Common myeloid progenitor, CD34-positive (primary cell): ENCODE measurements at regions not wholly inside any gene's neighbourhood (a gene's known extent, or its start where the extent isn't known, plus 50 kb on each side); places are given as distances from the start of the nearest gene placed in this dataset.

Source experiments
- CTCF ChIA-PET: fragments of 350-600 bp; sonication (Branson Sonifier 250); formaldehyde crosslinking; loops from one replicate; lab custom pipeline; 2021; ENCODE audit warnings: antibody characterized with exemption; lab: Charles Lee
- POLR2A ChIA-PET: fragments of 350-600 bp; sonication (Branson Sonifier 250); formaldehyde crosslinking; loops from one replicate; lab custom pipeline; 2021; ENCODE audit warnings: antibody characterized with exemption; lab: Charles Lee
- DNase-seq, 3 donors: peaks; one replicate each; pipeline versions ENCODE4 v3.0.0 to v3.0.0-alpha.2; 2013
- H3K27ac ChIP-seq, 2 experiments: 1 replicate in 1 of 2; 2 replicates in 1 of 2; pipeline ENCODE4 v1.7.0; 2013; ENCODE audit warnings: inconsistent platforms in 2 of 2, low read length in 2 of 2, mild to moderate bottlenecking in 2 of 2, low read depth in 1 of 2, moderate library complexity in 1 of 2; ENCODE audit not compliant: severe bottlenecking in 2 of 2, insufficient read depth in 1 of 2, poor library complexity in 1 of 2
- H3K27me3 ChIP-seq, 5 experiments: replicated peaks in 2 of 5; 1 replicate in 3 of 5; 2 replicates in 2 of 5; pipeline versions ENCODE4 v1.6.1 to v1.7.0; 2013; ENCODE audit warnings: low read length in 4 of 5, mild to moderate bottlenecking in 2 of 5, moderate library complexity in 2 of 5, inconsistent platforms in 1 of 5; ENCODE audit not compliant: insufficient read depth in 5 of 5, control insufficient read depth in 4 of 5
- H3K36me3 ChIP-seq, 4 experiments: 1 replicate in 2 of 4; 2 replicates in 2 of 4; pipeline versions ENCODE4 v1.6.1 to v1.7.0; 2013; ENCODE audit warnings: low read length in 3 of 4, control low read depth in 1 of 4, mild to moderate bottlenecking in 1 of 4; ENCODE audit not compliant: control insufficient read depth in 4 of 4, insufficient read depth in 4 of 4
- H3K4me1 ChIP-seq, 4 experiments: 1 replicate in 3 of 4; 2 replicates in 1 of 4; pipeline versions ENCODE4 v1.6.1 to v1.7.1; 2013; ENCODE audit warnings: low read length in 3 of 4, mild to moderate bottlenecking in 3 of 4, control low read depth in 1 of 4, inconsistent platforms in 1 of 4, moderate library complexity in 1 of 4; ENCODE audit not compliant: control insufficient read depth in 4 of 4, insufficient read depth in 4 of 4; ENCODE audit errors: control extremely low read depth in 1 of 4
- H3K4me3 ChIP-seq, 7 experiments: 1 replicate in 4 of 7; 2 replicates in 3 of 7; pipeline versions ENCODE4 v1.5.1 to v1.7.0; 2013; ENCODE audit warnings: mild to moderate bottlenecking in 7 of 7, low read length in 6 of 7, moderate library complexity in 6 of 7, inconsistent platforms in 2 of 7, low read depth in 2 of 7, control low read depth in 1 of 7; ENCODE audit not compliant: insufficient read depth in 4 of 7, control insufficient read depth in 1 of 7; ENCODE audit errors: extremely low read depth in 1 of 7
- H3K9me3 ChIP-seq, 5 experiments: 1 replicate in 4 of 5; 2 replicates in 1 of 5; pipeline versions ENCODE4 v1.6.1 to v1.7.1; 2013; ENCODE audit warnings: low read length in 4 of 5, mild to moderate bottlenecking in 2 of 5, inconsistent platforms in 1 of 5, low read depth in 1 of 5, moderate library complexity in 1 of 5; ENCODE audit not compliant: control insufficient read depth in 4 of 5, insufficient read depth in 2 of 5; ENCODE audit errors: control extremely low read depth in 1 of 5
- WGBS: methylation state at CpG from one replicate; pipeline ENCODE4 v1.1.5; 2013; ENCODE audit not compliant: insufficient coverage; 5-methylcytosine and 5-hydroxymethylcytosine counted together

GRCh38 chr4:67333664-67334063, 211.6 kb downstream of the CENPC start:
- ChIA-PET POLR2A (no interaction called here), CTCF (no interaction called here)
- 75% methylated on average over 4 of the region's 4 CpGs for WGBS
- H3K27ac ChIP-seq: no peak overlapping the region
- peaks cover 0 to 1% (median 0%) of the 10 kb centered on the region in 5 experiments for H3K27me3 ChIP-seq
- H3K36me3 ChIP-seq: no peaks in the 10 kb centered on the region
- no peaks in the 10 kb centered on the region for H3K4me1 ChIP-seq
- DNase-seq: no peak
- H3K9me3 ChIP-seq: no peaks in the 10 kb centered on the region
- no peak overlapping the region for H3K4me3 ChIP-seq

DNA sequence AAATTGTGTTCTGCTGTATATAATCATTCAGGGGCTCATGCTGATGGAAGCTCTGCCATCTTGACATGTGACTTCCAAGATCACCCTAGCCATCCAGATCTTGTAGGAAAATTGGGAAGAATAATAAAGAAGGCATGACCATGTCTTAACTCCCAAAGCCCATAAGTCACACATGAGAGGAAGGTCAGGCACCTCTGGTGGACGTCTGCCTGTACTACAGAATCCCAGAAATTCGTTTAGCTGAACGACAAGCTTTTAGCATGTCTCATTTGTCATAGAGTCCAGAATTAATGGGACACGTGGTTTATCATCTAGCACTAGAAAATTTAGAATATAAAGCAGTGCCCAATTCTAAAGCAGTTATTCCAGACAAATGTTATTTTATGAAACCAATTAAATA, 212.7 kb downstream of the CENPC start:
- peaks cover 0 to 8% (median 2%) of the 10 kb centered on the region in 5 experiments for H3K27me3 ChIP-seq
- no peak overlapping the region for H3K27ac ChIP-seq
- H3K4me3 ChIP-seq: no peak overlapping the region
- no peaks in the 10 kb centered on the region for H3K36me3 ChIP-seq
- 3% methylated on average over 3 of the region's 4 CpGs for WGBS
- ChIA-PET POLR2A (no interaction called here), CTCF (interaction anchor here (1.4 to 3.1 kb wide), 2 partner anchors 9 to 12 kb away, joined by 4 to 11 read pairs; no protein-coding TSS in a partner anchor)
- peak in 2 of 3 donors; percentile 26 to 31 for DNase-seq
- H3K4me1 ChIP-seq: no peaks in the 10 kb centered on the region
- H3K9me3 ChIP-seq: no peaks in the 10 kb centered on the region

DNA sequence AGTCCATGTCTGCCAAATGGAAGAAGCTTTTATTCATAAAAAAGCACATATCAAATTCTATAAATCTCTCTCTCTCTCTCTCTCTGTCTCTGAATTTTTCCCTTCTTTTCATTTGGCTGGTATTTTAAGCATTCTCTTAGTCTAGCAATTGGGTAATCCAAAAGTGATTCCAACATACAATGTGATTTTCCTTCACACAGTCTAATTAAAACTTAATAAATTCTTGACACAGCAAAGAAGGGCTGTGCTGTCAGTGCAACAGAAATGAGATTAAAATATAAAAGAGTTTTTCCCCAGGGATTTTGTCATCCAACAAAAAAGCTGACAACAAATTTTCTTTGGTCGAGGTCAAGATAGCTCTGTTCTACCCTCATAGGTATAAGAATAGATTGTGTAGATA, 216.9 kb downstream of the CENPC start:
- ChIA-PET POLR2A (no interaction called here), CTCF (interaction anchor here (1.1 to 2.0 kb wide), 5 partner anchors 10 to 243 kb away, joined by 4 to 13 read pairs (median 6); no protein-coding TSS in a partner anchor)
- no CpG with 5 or more reads among the region's 1 CpG for WGBS

DNA sequence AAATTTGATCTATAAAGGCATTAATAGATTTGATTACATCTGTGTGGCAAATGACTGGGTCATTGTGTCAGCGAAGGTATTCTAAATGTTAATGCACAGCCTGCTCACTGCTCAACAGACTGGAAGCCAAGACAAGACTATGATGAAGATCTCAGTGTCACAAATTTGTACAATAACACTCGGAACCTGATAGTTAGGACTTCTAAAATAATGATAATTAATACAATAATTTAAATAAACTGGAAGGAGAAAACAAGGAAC, 217.4 kb downstream of the CENPC start:
- no peak overlapping the region for H3K4me3 ChIP-seq
- ChIA-PET CTCF (interaction anchor here (1.1 to 2.0 kb wide), 5 partner anchors 9 to 243 kb away, joined by 4 to 13 read pairs (median 6); no protein-coding TSS in a partner anchor), POLR2A (no interaction called here)
- H3K4me1 ChIP-seq: peaks cover 0 to 3% (median 0%) of the 10 kb centered on the region in 4 experiments
- no peaks in the 10 kb centered on the region for H3K36me3 ChIP-seq
- DNase-seq: no peak
- H3K27ac ChIP-seq: no peak overlapping the region
- H3K9me3 ChIP-seq: no peaks in the 10 kb centered on the region
- H3K27me3 ChIP-seq: peaks cover 0 to 9% (median 2%) of the 10 kb centered on the region in 5 experiments
- 0% methylated on average over 1 of the region's 2 CpGs for WGBS

More for the DNA sequence above, 216.9 kb downstream of the CENPC start:
- H3K36me3 ChIP-seq: no peaks in the 10 kb centered on the region
- no peak for DNase-seq
- H3K27me3 ChIP-seq: peaks cover 0 to 9% (median 2%) of the 10 kb centered on the region in 5 experiments
- H3K27ac ChIP-seq: no peak overlapping the region
- no peak overlapping the region for H3K4me3 ChIP-seq
- peaks cover 0 to 3% (median 0%) of the 10 kb centered on the region in 4 experiments for H3K4me1 ChIP-seq
- no peaks in the 10 kb centered on the region for H3K9me3 ChIP-seq

- ChIA-PET POLR2A (no interaction called here), CTCF (interaction anchor here (1.0 to 2.0 kb wide), 8 partner anchors 9 to 243 kb away, joined by 3 to 13 read pairs (median 4); no protein-coding TSS in a partner anchor)
- no peaks in the 10 kb centered on the region for H3K36me3 ChIP-seq
- H3K27me3 ChIP-seq: peaks cover 0 to 9% (median 2%) of the 10 kb centered on the region in 5 experiments
- peaks cover 0 to 3% (median 0%) of the 10 kb centered on the region in 4 experiments for H3K4me1 ChIP-seq
- H3K4me3 ChIP-seq: no peak overlapping the region
- peak; percentile 65 to 86 (median 85) for DNase-seq
- H3K27ac ChIP-seq: no peak overlapping the region
- 0% methylated on average over 1 of the region's 6 CpGs for WGBS
- no peaks in the 10 kb centered on the region for H3K9me3 ChIP-seq
Measured at GRCh38 chr4:67327245-67328017, 217.9 kb downstream of the CENPC start.

DNA sequence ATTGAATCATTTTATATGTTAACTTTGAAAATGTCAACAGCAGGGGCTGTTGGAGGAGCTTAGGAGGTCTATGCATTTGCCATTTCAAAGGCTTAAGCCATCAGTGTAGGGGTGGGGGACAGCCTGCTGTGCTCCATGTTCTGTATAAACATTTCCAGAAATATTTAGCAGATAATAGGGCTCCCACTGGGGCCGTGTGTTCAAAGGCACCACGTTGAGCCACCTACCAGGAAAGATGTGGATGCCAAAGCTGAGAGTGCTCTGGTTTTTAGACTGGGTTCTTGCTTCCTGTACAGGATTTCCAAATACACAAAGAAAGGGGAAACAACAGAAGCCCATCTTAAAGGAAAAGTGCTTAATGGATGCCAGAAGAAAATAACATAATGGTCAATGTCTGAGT, 219.5 kb downstream of the CENPC start:
- H3K27me3 ChIP-seq: peaks cover 0 to 9% (median 2%) of the 10 kb centered on the region in 5 experiments
- H3K4me1 ChIP-seq: peaks cover 0 to 3% (median 0%) of the 10 kb centered on the region in 4 experiments
- H3K36me3 ChIP-seq: no peaks in the 10 kb centered on the region
- H3K27ac ChIP-seq: no peak overlapping the region
- DNase-seq: no peak
- H3K4me3 ChIP-seq: no peak overlapping the region
- ChIA-PET POLR2A (interaction anchor here (0.6 kb wide), 1 partner anchor 1080 kb away, joined by 4 read pairs; no protein-coding TSS in a partner anchor), CTCF (interaction anchor here (1.0 to 1.5 kb wide), 3 partner anchors 37 to 238 kb away, joined by 3 to 11 read pairs (median 5); no protein-coding TSS in a partner anchor)
- no peaks in the 10 kb centered on the region for H3K9me3 ChIP-seq
- 17% methylated on average over 2 of the region's 2 CpGs for WGBS

DNA sequence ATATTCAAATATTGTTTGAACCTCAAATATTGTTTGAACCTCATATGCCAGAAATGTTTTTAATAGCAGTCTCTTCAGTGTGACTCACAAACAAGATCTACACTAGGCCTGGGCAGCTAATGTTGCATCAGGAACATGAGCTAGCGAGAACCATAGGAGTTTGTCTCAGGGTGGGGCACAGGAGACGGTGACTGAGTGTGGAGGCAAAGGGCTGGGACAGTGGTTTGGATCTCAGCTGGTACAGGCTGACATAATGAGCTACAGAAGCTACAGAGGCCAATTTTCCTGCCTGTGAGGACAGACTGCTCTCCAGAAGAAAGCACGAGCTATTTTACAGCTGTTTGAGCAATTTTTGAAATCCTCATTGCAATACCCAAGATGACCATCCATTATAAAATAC, 224.7 kb downstream of the CENPC start:
- Histone ChIP-seq H3K9me3 (no peaks in the 10 kb centered on the region), H3K4me3 (no peak overlapping the region), H3K36me3 (no peaks in the 10 kb centered on the region), H3K4me1 (no peaks in the 10 kb centered on the region), H3K27ac (no peak overlapping the region), H3K27me3 (no peaks in the 10 kb centered on the region)
- WGBS: 93% methylated on average over 3 of the region's 3 CpGs
- ChIA-PET CTCF (interaction anchor here (0.9 to 2.0 kb wide), 2 partner anchors 9 to 11 kb away, joined by 3 to 11 read pairs; no protein-coding TSS in a partner anchor), POLR2A (no interaction called here)
- DNase-seq: no peak
